WTC11 (cell line): ENCODE measurements at regions not wholly inside any gene's neighbourhood (a gene's known extent, or its start where the extent isn't known, plus 50 kb on each side); places are given as distances from the start of the nearest gene placed in this dataset.

Source experiments
- ATAC-seq: fragments of 200-7000 bp; cut with Tn5 transposase; 2 replicates; pipeline ENCODE4 v1.10.0; 2021; ENCODE audit warnings: mild to moderate bottlenecking, moderate library complexity
- CTCF ChIA-PET: fragments of 300-600 bp; sonication (Branson Sonifier 250); formaldehyde crosslinking; loops from one replicate; lab custom pipeline; 2021; ENCODE audit warnings: antibody characterized with exemption; lab: Charles Lee
- POLR2A ChIA-PET: fragments of 350-600 bp; sonication (Branson Sonifier 250); formaldehyde crosslinking; loops from one replicate; lab custom pipeline; 2021; ENCODE audit warnings: antibody characterized with exemption; lab: Charles Lee
- DNase-seq: peaks from one replicate; pipeline ENCODE4 v3.0.0; 2021; ENCODE audit warnings: low spot score
- H3K27ac Mint-ChIP-seq: 2 replicates; pipeline ENCODE4 v1.8.0; 2021; ENCODE audit warnings: mixed read lengths
- H3K27me3 Mint-ChIP-seq: 2 replicates; pipeline ENCODE4 v1.8.0; 2021; ENCODE audit warnings: low read depth, mild to moderate bottlenecking, moderate library complexity, mixed read lengths
- H3K36me3 Mint-ChIP-seq: 2 replicates; pipeline ENCODE4 v1.8.0; 2021; ENCODE audit warnings: mixed read lengths
- H3K4me1 Mint-ChIP-seq: 2 replicates; pipeline ENCODE4 v1.8.0; 2022; ENCODE audit warnings: mixed read lengths
- H3K4me3 Mint-ChIP-seq: 2 replicates; pipeline ENCODE4 v1.8.0; 2021; ENCODE audit warnings: mild to moderate bottlenecking, moderate library complexity, mixed read lengths
- H3K9me3 Mint-ChIP-seq: 2 replicates; pipeline ENCODE4 v1.8.0; 2021; ENCODE audit warnings: mixed read lengths
- ATF1 ChIP-seq: sonication (generic); formaldehyde crosslinking; IDR thresholded peaks from 2 replicates; pipeline ENCODE4 v1.8.1; 2023; ENCODE audit warnings: mild to moderate bottlenecking, moderate library complexity, missing genetic modification reagents
- CTCF ChIP-seq: fragments of 200-600 bp; IDR thresholded peaks from 2 replicates; pipeline ENCODE4 v1.8.0; 2022; ENCODE audit warnings: antibody characterized with exemption
- EMX1 ChIP-seq: fragments of 250-450 bp; sonication (Bioruptor Pico); IDR thresholded peaks from 2 replicates; pipeline ENCODE4 v1.8.0; 2021; ENCODE audit warnings: mild to moderate bottlenecking
- FOXP1 ChIP-seq: sonication (generic); formaldehyde crosslinking; IDR thresholded peaks from 2 replicates; pipeline ENCODE4 v1.8.0; 2022; ENCODE audit warnings: missing genetic modification reagents, mild to moderate bottlenecking, moderate library complexity, borderline replicate concordance
- NFE2L1 ChIP-seq: sonication (generic); formaldehyde crosslinking; IDR thresholded peaks from 2 replicates; pipeline ENCODE4 v1.8.1; 2023; ENCODE audit warnings: missing genetic modification reagents
- OVOL2 ChIP-seq: fragments of 250-450 bp; sonication (Bioruptor Pico); IDR thresholded peaks from 2 replicates; pipeline ENCODE4 v1.9.0; 2021; ENCODE audit warnings: mild to moderate bottlenecking, borderline replicate concordance
- SMAD3 ChIP-seq: sonication (generic); formaldehyde crosslinking; IDR thresholded peaks from 2 replicates; pipeline ENCODE4 v1.8.0; 2022; ENCODE audit warnings: missing genetic modification reagents, mild to moderate bottlenecking, borderline replicate concordance
- TP53 ChIP-seq: sonication (generic); formaldehyde crosslinking; IDR thresholded peaks from 2 replicates; pipeline ENCODE4 v1.8.1; 2023; ENCODE audit warnings: mild to moderate bottlenecking, missing genetic modification reagents
- USF1 ChIP-seq: sonication (generic); formaldehyde crosslinking; IDR thresholded peaks from 2 replicates; pipeline ENCODE4 v1.8.0; 2022; ENCODE audit warnings: mild to moderate bottlenecking, missing genetic modification reagents
- USF2 ChIP-seq: sonication (generic); formaldehyde crosslinking; IDR thresholded peaks from 2 replicates; pipeline ENCODE4 v1.8.1; 2023; ENCODE audit warnings: mild to moderate bottlenecking, missing genetic modification reagents, moderate library complexity
- ZNF281 ChIP-seq: sonication (generic); formaldehyde crosslinking; IDR thresholded peaks from 2 replicates; pipeline ENCODE4 v1.8.0; 2023; ENCODE audit warnings: mild to moderate bottlenecking, missing genetic modification reagents
- ZNF423 ChIP-seq: fragments of 250-450 bp; sonication (Bioruptor Pico); IDR thresholded peaks from 2 replicates; pipeline ENCODE4 v2.1.2; 2022; ENCODE audit warnings: mild to moderate bottlenecking, moderate library complexity
- ZNF532 ChIP-seq: fragments of 250-450 bp; sonication (Bioruptor Pico); IDR thresholded peaks from 2 replicates; pipeline ENCODE4 v1.9.0; 2021; ENCODE audit warnings: mild to moderate bottlenecking, borderline replicate concordance
- ZNF671 ChIP-seq: fragments of 250-450 bp; sonication (Bioruptor Pico); IDR thresholded peaks from 2 replicates; pipeline ENCODE4 v1.8.0; 2021; ENCODE audit warnings: mild to moderate bottlenecking
- TF ChIP-seq, protein P1 (sequence below): sonication (generic); formaldehyde crosslinking; IDR thresholded peaks from 2 replicates; pipeline ENCODE4 v1.8.0; 2023; ENCODE audit warnings: missing genetic modification reagents
- TF ChIP-seq, protein P2 (sequence below): fragments of 250-450 bp; sonication (Bioruptor Pico); IDR thresholded peaks from 2 replicates; pipeline ENCODE4 v2.1.2; 2022; ENCODE audit warnings: mild to moderate bottlenecking, moderate library complexity
- TF ChIP-seq, protein P3 (sequence below): sonication (generic); formaldehyde crosslinking; IDR thresholded peaks from 2 replicates; pipeline ENCODE4 v1.8.0; 2023; ENCODE audit warnings: missing genetic modification reagents, mild to moderate bottlenecking, borderline replicate concordance

DNA sequence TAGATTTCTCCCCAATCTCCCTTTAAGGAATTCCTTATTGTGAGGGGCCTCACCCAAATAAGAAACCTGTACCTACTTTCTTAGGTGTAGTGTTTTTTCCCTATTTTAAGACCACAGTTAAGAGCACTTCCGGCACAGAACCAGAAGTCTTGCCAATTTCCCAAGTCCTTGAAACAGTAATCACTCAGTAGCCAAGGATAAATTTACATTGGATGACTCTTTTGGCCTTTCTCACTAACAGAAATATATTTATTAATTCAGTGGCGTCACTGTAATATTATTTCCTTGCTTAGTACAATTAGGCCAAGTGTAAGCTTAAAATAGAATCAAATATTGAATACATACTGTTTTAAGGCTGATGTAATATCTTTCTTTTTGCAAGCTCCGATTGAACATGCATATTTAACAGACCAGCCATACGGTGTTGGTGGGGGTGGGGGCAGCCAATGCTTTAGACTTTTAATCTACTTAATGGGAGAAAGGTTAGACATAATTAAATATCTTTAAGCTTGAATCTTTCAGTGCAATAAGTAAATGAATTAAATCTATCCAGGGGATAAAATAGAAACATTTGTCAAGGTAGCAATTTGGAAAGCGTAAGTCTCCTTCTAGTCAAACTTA, 50.8 kb upstream of the ITGA6 start:
- DNase-seq (no peak), ATAC-seq (no peak)
- peaks cover 30% of the 10 kb centered on the region for H3K27me3 Mint-ChIP-seq
- TF ChIP-seq ZNF532 (CRISPR knock-in tag) (no peak), OVOL2 (CRISPR knock-in tag) (no peak), ZNF671 (CRISPR knock-in tag) (no peak), CTCF (no peak), FOXP1 (CRISPR knock-in tag) (no peak), NFE2L1 (CRISPR knock-in tag) (no peak), EMX1 (CRISPR knock-in tag) (no peak), TP53 (no peak), ZNF423 (CRISPR knock-in tag) (no peak), USF1 (CRISPR knock-in tag) (no peak), ZNF281 (no peak), USF2 (CRISPR knock-in tag) (no peak), SMAD3 (CRISPR knock-in tag) (no peak), ATF1 (CRISPR knock-in tag) (no peak)
- TF ChIP-seq, protein P1, sequence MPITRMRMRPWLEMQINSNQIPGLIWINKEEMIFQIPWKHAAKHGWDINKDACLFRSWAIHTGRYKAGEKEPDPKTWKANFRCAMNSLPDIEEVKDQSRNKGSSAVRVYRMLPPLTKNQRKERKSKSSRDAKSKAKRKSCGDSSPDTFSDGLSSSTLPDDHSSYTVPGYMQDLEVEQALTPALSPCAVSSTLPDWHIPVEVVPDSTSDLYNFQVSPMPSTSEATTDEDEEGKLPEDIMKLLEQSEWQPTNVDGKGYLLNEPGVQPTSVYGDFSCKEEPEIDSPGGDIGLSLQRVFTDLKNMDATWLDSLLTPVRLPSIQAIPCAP (CRISPR knock-in tag) = no peak
- TF ChIP-seq, protein P2, sequence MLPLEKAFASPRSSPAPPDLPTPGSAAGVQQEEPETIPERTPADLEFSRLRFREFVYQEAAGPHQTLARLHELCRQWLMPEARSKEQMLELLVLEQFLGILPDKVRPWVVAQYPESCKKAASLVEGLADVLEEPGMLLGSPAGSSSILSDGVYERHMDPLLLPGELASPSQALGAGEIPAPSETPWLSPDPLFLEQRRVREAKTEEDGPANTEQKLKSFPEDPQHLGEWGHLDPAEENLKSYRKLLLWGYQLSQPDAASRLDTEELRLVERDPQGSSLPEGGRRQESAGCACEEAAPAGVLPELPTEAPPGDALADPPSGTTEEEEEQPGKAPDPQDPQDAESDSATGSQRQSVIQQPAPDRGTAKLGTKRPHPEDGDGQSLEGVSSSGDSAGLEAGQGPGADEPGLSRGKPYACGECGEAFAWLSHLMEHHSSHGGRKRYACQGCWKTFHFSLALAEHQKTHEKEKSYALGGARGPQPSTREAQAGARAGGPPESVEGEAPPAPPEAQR (CRISPR knock-in tag) = no peak
- TF ChIP-seq, protein P3, sequence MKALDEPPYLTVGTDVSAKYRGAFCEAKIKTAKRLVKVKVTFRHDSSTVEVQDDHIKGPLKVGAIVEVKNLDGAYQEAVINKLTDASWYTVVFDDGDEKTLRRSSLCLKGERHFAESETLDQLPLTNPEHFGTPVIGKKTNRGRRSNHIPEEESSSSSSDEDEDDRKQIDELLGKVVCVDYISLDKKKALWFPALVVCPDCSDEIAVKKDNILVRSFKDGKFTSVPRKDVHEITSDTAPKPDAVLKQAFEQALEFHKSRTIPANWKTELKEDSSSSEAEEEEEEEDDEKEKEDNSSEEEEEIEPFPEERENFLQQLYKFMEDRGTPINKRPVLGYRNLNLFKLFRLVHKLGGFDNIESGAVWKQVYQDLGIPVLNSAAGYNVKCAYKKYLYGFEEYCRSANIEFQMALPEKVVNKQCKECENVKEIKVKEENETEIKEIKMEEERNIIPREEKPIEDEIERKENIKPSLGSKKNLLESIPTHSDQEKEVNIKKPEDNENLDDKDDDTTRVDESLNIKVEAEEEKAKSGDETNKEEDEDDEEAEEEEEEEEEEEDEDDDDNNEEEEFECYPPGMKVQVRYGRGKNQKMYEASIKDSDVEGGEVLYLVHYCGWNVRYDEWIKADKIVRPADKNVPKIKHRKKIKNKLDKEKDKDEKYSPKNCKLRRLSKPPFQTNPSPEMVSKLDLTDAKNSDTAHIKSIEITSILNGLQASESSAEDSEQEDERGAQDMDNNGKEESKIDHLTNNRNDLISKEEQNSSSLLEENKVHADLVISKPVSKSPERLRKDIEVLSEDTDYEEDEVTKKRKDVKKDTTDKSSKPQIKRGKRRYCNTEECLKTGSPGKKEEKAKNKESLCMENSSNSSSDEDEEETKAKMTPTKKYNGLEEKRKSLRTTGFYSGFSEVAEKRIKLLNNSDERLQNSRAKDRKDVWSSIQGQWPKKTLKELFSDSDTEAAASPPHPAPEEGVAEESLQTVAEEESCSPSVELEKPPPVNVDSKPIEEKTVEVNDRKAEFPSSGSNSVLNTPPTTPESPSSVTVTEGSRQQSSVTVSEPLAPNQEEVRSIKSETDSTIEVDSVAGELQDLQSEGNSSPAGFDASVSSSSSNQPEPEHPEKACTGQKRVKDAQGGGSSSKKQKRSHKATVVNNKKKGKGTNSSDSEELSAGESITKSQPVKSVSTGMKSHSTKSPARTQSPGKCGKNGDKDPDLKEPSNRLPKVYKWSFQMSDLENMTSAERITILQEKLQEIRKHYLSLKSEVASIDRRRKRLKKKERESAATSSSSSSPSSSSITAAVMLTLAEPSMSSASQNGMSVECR (CRISPR knock-in tag) = no peak
- peaks cover 14% of the 10 kb centered on the region for H3K9me3 Mint-ChIP-seq
- peaks cover 50% of the 10 kb centered on the region for H3K4me1 Mint-ChIP-seq
- peaks cover 14% of the 10 kb centered on the region for H3K36me3 Mint-ChIP-seq
- ChIA-PET CTCF (no interaction called here), POLR2A (no interaction called here)
- H3K27ac Mint-ChIP-seq = no peak overlapping the region
- H3K4me3 Mint-ChIP-seq = no peak overlapping the region
